ENCODE measurements at regions not wholly inside any gene's neighbourhood (a gene's known extent, or its start where the extent isn't known, plus 50 kb on each side); places are given as distances from the start of the nearest gene placed in this dataset.

- Histone ChIP-seq H3K27ac (ENCODE audit: low read length) (no peak overlapping the region), H3K9me3 (ENCODE audit: control insufficient read depth, insufficient read depth, low read depth, low read length) (no peaks in the 10 kb centered on the region), H3K36me3 (ENCODE audit: control insufficient read depth, insufficient read depth, low read length) (no peaks in the 10 kb centered on the region), H3K4me1 (ENCODE audit: control insufficient read depth, insufficient read depth, low read length) (no peaks in the 10 kb centered on the region), H3K4me3 (ENCODE audit: low read depth in 2 of 2, low read length in 2 of 2) (no peak overlapping the region), H3K27me3 (ENCODE audit: control insufficient read depth, insufficient read depth, low read length) (no peaks in the 10 kb centered on the region)
- ChIA-PET CTCF (no interaction called here), POLR2A (no interaction called here)
- BruUV-seq (replicated peaks): no TSS peak
- in situ Hi-C loops (cut with HindIII; ENCODE audit: low pct_unique_long_range_greater_than_20kb, low sequenced_read_pairs): no loop called here
- intact Hi-C loops (cut with micrococcal nuclease; ENCODE audit: unreplicated experiment): no loop called here
- DNase-seq (ENCODE audit: low read depth, low spot score) (no peak), ATAC-seq (no peak)
- no peak for TF ChIP-seq SIN3A (IDR thresholded peaks at IDR 0.05; ENCODE audit: borderline replicate concordance, insufficient read depth, low read depth, low read length)
- no peak for TF ChIP-seq CTCF (IDR thresholded peaks at IDR 0.05)
- TF ChIP-seq TCF7L2 (IDR thresholded peaks at IDR 0.05; ENCODE audit: low read depth, low read length): no peak
- no peak for TF ChIP-seq POLR2AphosphoS5 (IDR thresholded peaks at IDR 0.05; ENCODE audit: low read depth, low read length)
- no peak for TF ChIP-seq REST (IDR thresholded peaks at IDR 0.05; ENCODE audit: insufficient read depth in 1 of 2, low read depth in 2 of 2, low read length in 1 of 2)
Measured at GRCh38 chr17:72049914-72050313, 70.9 kb upstream of the SOX9 start.

GRCh38 chr17:72053036-72053435 is 67.8 kb upstream of the SOX9 start:
- Histone ChIP-seq H3K4me3 (ENCODE audit: low read depth in 2 of 2, low read length in 2 of 2) (no peak overlapping the region), H3K27ac (ENCODE audit: low read length) (no peak overlapping the region), H3K9me3 (ENCODE audit: control insufficient read depth, insufficient read depth, low read depth, low read length) (no peaks in the 10 kb centered on the region), H3K36me3 (ENCODE audit: control insufficient read depth, insufficient read depth, low read length) (no peaks in the 10 kb centered on the region), H3K4me1 (ENCODE audit: control insufficient read depth, insufficient read depth, low read length) (no peaks in the 10 kb centered on the region), H3K27me3 (ENCODE audit: control insufficient read depth, insufficient read depth, low read length) (no peaks in the 10 kb centered on the region)
- BruUV-seq (replicated peaks): no TSS peak
- CTCF ChIA-PET: no interaction called here
- POLR2A ChIA-PET: no interaction called here
- TF ChIP-seq SIN3A (IDR thresholded peaks at IDR 0.05; ENCODE audit: borderline replicate concordance, insufficient read depth, low read depth, low read length): no peak
- TF ChIP-seq REST (IDR thresholded peaks at IDR 0.05; ENCODE audit: insufficient read depth in 1 of 2, low read depth in 2 of 2, low read length in 1 of 2): no peak
- no peak for TF ChIP-seq POLR2AphosphoS5 (IDR thresholded peaks at IDR 0.05; ENCODE audit: low read depth, low read length)
- no peak for TF ChIP-seq TCF7L2 (IDR thresholded peaks at IDR 0.05; ENCODE audit: low read depth, low read length)
- DNase-seq (ENCODE audit: low read depth, low spot score) (no peak), ATAC-seq (no peak)
- intact Hi-C loops (cut with micrococcal nuclease; ENCODE audit: unreplicated experiment) (no loop called here), in situ Hi-C loops (cut with HindIII; ENCODE audit: low pct_unique_long_range_greater_than_20kb, low sequenced_read_pairs) (no loop called here)

All from Panc1 (cell line).